NCI-H146 (cell line): ENCODE measurements at regions not wholly inside any gene's neighbourhood (a gene's known extent, or its start where the extent isn't known, plus 50 kb on each side); places are given as distances from the start of the nearest gene placed in this dataset.

Experiments
- DNase-seq: peaks from one replicate; lab custom pipeline; 2025; lab: John Stamatoyannopoulos, UW

DNA sequence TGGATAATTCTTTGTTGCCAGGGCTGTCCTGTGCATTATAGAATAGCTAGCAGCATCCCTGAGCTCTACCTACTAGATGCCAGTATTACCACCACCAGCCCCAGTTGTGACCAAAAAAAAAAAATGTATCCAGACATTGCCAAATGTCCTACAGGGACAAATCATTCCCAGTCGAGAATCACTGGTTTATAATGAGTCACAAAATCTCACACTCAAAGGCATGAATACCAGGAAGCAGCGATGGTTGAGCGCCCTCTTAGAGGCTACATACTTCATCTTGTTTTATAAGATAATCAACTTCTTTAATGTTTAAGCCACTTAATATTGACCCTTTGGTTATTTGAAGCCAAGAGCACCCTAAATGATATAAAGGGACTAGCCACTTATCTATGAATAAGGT is 297.3 kb downstream of the DHX15 start:
- DNase-seq = no peak

DNA sequence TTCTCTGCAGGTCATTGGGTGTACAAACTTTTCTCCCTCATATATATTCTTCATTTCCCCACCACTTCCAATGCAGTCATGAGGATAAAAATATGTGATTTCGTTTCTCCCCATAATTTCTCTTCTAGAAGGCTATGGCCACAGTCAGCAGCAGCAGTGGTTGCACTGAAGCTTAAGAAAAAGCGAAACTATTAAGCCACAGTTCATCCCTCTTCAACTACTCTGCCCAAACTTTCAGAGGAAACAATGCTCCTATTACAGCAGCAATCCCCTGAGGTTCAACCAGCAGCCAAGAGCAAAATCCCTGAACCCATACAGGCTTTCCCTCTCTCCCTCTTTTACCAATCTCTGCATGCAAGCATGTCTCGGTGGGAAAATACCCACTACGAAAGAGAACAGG is 298.6 kb downstream of the DHX15 start:
- DNase-seq = no peak

DNA sequence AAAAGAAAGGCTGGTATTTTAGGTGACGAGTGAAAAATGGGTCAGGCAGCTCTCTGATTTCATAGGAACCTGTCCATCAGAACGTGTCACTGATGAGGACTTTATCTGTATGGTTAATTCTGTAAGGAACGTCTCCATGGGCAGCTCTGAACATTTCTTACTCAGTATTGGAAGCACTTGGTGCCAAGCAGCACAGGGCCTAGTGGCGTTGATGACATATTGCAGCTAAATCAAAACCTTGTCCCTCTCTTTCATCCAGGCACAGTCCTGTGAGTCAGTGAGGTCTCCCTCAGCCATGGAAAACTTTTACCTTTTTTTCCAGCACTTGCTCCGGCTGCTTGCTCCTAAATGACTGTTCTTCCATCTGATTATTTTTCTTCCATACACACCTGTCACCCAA is 301.9 kb downstream of the DHX15 start:
- DNase-seq = no peak

DNA sequence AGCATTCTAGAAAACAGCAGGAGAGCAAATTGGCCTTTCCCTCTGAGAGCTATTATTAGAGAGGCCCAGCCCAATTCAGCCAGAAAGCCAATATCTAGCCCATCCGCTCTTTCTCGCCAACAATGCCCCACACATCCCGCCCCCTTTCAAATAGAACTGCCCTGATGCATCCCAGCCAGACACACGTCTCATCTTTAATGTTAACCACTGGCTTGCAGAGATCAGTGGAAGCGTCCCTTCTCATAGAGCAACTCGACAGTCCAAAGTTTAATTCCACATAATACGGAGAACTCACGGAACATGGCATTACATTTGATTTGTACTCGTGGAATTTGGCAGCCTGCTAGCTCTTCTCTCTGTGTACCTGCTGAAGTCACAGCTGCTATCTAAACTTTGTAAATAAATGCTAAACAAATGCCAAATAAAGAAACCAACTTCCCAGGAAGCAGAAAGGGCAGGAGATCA is 304.4 kb downstream of the DHX15 start:
- no peak for DNase-seq

DNA sequence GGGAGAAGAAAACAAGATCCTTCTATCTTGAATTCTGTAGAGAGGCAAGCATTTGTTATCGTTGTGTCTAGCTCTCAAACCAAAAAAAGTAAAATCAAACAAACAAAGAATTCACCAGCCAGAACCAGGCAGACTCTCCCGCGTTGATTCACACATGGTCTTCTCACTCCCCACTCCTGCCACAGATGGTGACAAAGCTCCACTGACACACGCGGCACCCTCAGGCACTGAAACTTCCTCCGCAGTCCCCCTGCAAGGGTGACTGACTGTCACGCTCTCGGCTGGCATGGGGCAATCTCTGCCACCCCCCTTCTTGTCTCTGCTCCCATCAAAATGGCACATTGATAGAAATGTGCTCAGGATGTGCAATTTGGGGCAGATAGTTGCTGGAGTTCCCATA is 304.9 kb downstream of the DHX15 start:
- DNase-seq = no peak

DNA sequence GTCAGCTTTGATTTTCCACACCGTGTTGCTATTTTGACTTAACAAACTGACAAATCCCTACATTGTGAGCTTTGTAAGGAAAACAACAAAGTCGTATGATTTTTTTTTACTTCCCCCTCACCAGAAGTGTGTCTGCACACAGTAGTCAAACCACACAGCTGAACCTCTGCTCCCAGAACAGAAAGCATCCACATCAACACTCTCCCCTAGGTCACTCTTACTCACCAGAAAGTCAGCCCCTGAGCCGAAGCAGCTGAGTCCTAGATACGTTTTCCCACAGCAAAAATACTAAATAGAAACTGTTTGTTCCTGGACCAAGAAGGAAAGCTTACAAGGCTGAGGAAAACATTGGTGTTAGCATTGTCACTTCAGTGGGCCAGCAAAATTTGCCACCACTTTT is 305.7 kb downstream of the DHX15 start:
- DNase-seq = no peak

DNA sequence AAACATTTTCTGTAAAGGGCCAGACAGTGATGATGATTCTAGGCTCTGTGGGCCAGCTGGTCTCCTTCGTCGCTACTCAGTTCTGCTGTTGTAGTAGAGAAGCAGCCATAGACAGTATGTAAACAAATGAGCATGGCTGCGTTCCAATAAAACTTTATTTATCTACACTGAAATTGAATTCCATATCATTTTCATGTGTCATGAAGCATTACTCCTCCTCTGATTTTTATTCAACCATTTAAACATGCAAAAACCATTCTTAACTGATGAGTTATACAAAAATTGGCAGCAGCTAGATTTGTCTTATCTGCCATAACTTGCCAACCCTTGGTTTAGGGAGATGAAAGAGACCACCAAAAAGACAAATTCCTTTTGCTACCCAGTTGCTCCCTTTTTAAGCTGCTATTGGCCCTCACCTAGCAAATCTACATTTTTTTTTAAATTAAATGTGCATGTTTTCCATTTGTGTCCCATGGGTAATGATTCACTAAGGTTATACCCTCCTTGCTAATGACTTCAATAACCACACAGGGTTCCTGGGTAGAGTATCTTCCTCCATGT is 309.9 kb downstream of the DHX15 start:
- no peak for DNase-seq

DNA sequence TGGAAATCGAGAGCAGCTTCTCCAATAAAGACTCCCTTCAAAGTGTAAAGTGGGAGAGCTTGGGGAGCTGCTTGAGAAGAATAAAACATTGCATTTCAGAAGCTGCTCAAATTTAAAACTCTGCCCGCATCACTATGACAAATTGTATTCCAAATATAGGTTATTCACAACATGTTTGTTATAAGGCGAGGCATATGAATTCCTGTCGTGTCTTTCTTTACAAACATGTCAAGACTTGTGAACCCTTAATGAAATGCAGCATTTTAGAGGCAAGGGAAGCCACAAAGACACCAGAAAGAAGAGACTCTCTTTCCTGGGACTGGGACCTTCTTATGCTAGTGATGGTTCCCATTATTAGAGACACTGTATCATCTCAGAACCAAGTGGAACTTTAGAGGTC is 311.2 kb downstream of the DHX15 start:
- no peak for DNase-seq

DNA sequence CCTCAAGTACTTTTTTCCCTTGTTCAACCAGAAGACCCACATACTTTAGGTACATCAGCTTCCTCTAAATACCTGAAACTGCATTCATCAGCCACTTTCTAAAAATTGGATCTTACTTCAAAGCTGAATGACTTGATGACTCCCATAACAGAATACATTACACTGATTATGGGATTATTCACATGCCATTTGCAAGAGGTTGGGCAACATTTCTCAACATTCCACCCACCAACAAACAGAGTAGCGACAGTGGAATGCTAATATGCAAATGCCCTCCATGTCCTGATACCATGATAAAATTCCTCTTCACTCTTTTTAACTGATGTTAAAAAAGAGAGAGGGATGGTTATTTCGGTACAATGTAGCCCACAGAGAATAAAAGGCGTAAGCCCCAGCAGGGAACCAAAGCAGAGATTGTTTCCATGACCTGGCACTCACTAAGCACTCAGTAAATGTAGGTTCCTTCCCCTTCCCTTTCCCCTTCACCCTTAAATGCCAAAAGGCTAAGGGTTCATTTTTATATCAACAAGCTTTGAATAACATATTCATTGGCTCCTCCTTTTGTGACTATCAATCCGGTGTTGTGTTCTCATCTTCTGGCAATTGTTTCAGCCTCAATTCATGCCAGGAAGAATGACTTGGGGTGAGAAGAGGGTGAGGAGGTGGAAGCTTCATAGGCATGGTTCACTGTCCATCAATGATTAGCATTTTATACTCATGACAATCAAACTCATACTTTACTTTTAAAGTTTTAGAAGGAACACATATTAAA is 317.2 kb downstream of the DHX15 start:
- no peak for DNase-seq

DNA sequence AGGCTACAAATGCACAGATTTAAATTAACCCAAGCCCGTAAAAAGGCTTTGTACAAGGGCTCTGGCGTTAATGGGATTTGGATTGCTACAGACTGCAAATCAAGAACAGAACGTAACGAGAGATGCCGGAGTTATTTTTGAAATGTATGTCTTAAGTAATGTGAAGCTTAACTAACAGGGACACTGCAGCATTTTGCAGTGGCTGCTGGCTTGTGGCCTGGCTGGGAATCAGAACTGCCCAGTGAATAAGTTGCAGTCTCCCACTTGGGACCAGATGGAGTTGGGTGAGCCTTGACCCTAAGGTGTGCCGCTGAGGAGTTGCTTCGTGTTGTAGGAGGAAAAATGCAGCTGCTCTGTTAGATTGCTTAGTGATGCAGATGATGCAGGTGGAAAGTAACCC is 318.4 kb downstream of the DHX15 start:
- no peak for DNase-seq

DNA sequence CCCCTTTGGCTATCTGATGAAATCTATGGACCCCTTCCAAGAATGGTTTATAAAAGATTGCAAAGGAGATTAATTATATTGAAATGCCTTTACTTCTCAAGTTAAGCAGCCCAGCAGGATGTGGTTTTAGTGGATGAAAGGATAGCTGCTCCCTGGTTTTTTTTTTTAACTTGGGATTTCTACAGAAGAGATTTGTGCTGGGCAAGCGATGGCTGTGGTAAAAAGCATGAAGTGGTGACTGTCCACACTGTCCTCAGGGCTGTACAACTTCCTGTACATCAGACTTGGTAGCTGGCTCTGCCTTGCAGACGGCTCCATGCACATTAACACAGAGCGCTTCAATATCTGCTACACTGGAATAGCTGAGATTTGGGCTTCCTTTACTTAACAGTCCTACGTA is 321.7 kb downstream of the DHX15 start:
- DNase-seq = no peak

DNA sequence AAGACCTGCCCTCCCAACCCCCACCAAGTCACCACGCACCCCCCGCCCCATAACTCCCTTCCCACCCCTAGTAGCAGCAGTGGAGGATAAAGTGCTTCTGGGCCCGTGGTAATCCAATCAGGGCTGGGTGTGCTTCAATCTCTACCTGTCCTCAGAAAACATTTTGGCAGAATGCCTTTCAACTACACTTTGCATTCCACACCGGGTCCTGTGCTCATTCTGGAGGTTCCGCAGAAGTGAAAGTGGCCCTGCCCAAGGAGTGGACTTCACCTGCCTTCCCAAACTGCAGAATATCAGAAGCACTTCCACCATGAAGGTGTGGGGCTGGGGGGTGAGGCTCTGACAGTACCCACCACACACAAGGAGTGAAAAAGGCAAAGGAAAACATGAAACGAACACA is 322.3 kb downstream of the DHX15 start:
- no peak for DNase-seq

DNA sequence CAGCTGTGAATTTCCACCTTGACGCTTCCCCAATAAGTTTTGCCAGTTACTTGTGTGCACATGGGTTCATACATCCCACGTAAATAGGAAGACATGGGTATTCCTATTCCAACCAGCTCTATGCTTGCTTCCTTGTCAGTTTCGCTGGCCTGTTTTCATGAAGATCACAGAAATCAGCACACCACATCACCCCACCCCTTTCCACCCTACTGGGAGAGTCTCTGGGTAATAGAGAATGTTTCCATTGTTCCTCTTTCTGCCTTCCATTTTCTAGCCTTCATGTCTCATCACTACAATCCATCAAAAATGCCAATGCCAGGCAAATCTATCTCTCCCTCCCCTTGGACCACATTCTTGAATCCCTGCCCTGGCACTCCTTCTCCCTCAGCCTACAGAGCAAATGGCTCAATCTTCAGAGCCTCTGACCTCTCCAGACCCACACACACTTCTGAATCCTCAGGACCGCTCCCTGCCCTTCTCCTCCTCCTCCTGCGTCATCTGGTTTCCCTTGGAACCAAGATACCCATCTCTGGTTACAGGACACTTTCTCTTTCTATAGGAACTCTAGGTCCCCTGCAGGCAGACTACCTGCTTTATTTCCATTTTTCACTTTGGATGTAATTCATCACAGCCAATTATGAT is 323.3 kb downstream of the DHX15 start:
- DNase-seq = no peak

DNA sequence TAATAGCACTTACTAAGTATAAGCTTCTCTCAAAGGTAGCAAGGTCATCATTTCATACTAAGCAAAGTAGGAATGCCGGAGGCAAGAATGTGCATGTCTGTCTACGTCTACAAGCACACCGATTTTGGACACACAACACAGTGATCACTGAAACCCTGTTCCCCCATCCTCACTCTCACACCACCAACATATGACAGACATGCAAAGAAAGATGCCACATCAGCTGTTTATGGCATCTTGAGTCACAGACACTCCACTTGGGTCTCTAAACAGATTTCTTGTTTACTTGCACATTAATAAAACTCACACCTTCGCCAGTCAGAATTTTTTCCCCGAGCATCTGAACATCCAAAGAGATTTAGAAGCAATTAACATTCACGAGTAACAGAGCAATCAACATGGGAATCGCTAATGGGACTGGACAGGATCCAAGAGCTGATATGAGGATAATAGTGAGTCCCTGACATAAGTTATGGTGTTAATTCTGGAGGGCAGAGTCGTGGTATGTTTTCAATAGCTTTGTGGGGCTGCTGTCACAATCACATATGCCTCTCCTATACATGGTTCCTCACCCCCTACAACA is 324.1 kb downstream of the DHX15 start:
- no peak for DNase-seq

DNA sequence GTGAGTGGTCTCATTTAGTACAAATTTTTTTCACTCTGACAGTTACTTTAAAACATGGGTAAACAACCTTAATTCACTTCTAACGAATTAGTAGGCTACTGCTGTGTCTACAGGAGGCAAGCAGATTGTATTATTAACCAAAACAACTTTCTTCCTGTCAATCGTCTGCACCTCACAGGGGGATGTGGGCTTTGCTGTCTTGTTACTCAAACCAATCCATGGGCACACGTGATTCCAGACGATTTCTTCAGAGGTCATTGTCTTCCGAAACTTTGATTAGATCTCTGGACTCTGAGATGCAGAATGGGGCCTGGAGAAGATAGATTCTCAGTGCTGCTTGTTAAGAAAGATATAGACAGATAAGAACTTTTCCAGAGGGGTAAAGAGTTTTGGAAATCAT is 327.8 kb downstream of the DHX15 start:
- no peak for DNase-seq

DNA sequence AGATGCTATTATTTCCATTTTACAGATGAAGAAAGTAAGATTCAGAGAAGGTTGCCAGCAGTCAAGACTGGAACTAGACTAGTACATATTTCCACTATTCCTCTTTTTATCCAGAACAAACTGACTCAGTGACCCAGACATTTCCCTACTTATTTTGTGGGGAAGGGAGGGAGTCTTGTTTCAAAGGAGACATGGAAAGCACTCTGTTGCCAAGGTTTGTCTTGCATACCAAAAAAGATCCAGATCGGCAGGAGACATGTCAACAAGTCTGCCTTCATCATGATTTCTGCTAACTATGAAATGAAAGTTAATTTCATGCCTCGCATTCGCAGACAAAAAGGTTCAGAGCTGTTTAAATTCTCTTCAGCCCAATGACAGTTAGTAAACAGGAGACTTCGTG is 328.3 kb downstream of the DHX15 start:
- no peak for DNase-seq

DNA sequence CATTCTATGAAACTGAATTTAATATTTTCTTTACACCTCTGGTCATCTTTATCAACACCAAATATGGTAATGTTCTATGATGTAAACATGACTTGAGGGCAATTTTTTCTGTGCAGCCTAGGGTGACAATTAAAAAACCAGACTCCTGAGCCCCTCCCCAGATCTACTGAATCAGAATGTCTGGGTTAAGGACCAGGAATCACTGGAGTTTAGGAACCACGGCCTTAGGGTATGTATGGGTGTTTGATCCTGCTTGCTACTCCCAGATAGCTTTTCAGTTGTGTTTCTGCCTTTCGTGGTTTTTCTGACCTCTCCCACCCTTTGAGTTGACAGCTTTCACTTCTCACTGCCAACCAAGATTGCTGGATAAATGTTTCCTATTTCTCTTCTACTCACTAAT is 332.2 kb downstream of the DHX15 start:
- no peak for DNase-seq

DNA sequence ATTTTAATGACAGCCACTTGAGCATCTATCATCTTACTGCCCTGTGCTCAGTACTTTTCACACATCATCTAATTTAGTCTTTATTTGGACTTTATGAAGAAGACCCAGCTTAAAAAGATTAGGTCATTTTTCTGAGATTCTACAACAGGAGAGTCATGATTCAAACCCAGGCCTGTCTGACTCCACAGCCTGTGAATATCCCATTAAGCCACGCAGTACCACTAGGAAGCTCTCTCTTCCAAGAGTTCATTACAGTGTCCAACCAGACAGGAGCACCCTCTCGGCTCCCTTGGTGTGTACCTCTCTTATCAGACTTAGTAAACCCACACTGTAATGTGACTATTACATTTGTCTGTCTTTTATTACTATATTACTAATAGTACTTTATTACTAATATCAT is 332.8 kb downstream of the DHX15 start:
- no peak for DNase-seq

DNA sequence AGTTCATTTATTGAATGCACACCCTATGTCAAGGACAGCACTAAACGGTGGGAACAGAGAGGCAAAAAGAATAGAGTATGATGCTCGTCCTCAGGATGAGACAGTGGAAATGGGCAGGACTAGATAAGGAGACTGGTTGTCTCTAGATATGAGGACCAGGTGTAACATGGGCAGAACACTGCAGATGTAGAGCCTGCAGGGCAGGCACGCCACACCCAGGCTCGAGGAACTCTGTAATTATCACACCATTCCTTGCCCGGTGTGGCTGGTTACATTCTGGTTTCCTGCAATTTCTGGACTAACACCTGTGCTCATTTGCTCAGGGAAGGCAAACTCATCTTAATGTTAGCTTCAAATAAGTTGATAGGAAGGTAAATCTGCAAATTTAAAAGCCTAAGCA is 334.4 kb downstream of the DHX15 start:
- no peak for DNase-seq

DNA sequence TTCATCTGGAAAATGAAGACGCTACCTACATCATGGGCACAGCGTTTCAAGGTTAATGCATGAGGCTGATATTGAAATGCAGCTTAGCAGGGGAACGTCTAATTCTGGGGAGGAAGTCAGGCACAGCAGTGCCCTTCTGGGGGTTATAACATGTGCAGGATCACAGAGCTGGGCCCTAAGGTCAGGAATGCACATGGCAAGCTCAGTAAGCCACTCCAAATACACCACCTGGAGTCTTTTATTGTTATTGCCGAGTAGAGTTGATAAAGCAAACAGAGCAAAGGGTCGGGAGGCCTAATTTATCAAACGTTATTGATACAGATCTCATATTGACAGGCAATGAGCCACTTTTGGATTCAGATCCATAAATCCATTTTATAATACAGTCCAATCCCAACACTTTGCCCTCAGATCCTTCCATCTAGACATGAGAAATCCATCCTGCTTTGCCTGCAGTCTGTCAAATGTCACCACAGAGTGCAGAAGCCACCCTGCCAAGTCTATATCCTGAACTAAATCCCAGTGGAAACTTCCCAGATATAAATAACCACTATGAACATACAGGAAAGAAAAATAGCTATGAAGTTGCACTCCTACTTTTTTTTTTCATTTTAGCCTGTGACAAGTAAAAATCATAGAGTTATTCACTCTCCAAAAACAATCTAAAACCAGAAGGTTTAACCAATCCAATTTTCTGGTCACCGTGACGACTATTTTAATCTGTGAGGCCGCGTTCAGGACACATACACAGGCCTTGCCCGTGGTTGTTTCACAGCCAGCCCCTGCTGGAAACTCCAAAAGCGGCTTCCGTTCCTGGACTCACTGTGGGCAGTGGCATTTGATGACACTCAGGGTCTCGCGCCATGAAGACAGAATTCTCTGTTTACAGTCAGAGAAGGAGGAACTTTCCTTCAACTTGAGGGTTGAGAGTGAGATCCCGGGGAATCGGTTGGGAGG is 335.4 kb downstream of the DHX15 start:
- no peak for DNase-seq

DNA sequence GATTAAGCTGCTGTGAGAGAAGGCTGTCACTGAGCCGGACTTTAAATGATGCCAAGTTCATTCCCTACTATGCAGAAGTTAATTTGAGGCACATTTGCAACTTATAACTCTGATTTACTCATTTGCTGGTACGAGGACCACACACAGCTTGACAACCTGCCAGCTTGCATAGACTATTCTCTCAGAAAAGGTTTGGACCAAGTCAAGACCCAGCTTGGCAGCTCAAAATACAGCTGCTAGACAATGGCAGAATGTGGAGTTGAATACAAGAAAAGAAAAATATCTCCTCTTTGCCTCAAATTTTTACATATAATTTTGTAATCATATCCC is 338.9 kb downstream of the DHX15 start:
- no peak for DNase-seq
